SK-N-SH treated with all-trans-retinoic acid at 6 μM for 48 hours (cell line): ENCODE measurements at regions not wholly inside any gene's neighbourhood (a gene's known extent, or its start where the extent isn't known, plus 50 kb on each side); places are given as distances from the start of the nearest gene placed in this dataset.

ENCODE experiments used
- ARNTL ChIP-seq: fragments of 450-650 bp; formaldehyde crosslinking; IDR thresholded peaks from 2 replicates; pipeline ENCODE4 v1.5.0; 2020; ENCODE audit warnings: low read depth, mild to moderate bottlenecking, moderate library complexity, borderline replicate concordance
- BACH2 ChIP-seq: fragments of 250-450 bp; sonication (Bioruptor Pico); IDR thresholded peaks from 2 replicates; pipeline ENCODE4 v1.9.0; 2021; ENCODE audit warnings: mild to moderate bottlenecking, borderline replicate concordance
- CSDC2 ChIP-seq: fragments of 250-450 bp; sonication (Bioruptor Pico); IDR thresholded peaks from 2 replicates; pipeline ENCODE4 v1.5.0; 2020; ENCODE audit warnings: mild to moderate bottlenecking, moderate library complexity
- ESRRG ChIP-seq: fragments of 250-450 bp; sonication (Bioruptor Pico); IDR thresholded peaks from 2 replicates; pipeline ENCODE4 v1.6.1; 2021; ENCODE audit warnings: mild to moderate bottlenecking
- ISL1 ChIP-seq: fragments of 250-450 bp; sonication (Bioruptor Pico); IDR thresholded peaks from 2 replicates; pipeline ENCODE4 v2.1.2; 2022; ENCODE audit warnings: mild to moderate bottlenecking, moderate library complexity
- PPARA ChIP-seq: fragments of 250-450 bp; sonication (Bioruptor Pico); IDR thresholded peaks from 2 replicates; pipeline ENCODE4 v1.5.0; 2020; ENCODE audit warnings: mild to moderate bottlenecking, borderline replicate concordance
- RARB ChIP-seq: fragments of 250-450 bp; sonication (Bioruptor Pico); IDR thresholded peaks from 2 replicates; pipeline ENCODE4 v1.8.0; 2021; ENCODE audit warnings: mild to moderate bottlenecking, moderate library complexity
- SNAI2 ChIP-seq: fragments of 250-450 bp; sonication (Bioruptor Pico); IDR thresholded peaks from 2 replicates; pipeline ENCODE4 v1.5.0; 2020; ENCODE audit warnings: mild to moderate bottlenecking, moderate library complexity
- TOX ChIP-seq: fragments of 250-450 bp; sonication (Bioruptor Pico); IDR thresholded peaks from 2 replicates; pipeline ENCODE4 v1.8.0; 2021; ENCODE audit warnings: mild to moderate bottlenecking, moderate library complexity, borderline replicate concordance
- ZC3H10 ChIP-seq: fragments of 250-450 bp; sonication (Bioruptor Pico); IDR thresholded peaks from 2 replicates; pipeline ENCODE4 v1.5.1; 2021; ENCODE audit warnings: mild to moderate bottlenecking, moderate library complexity
- ZFP3 ChIP-seq: fragments of 250-450 bp; sonication (Bioruptor Pico); IDR thresholded peaks from 2 replicates; pipeline ENCODE4 v1.5.0; 2020; ENCODE audit warnings: mild to moderate bottlenecking, moderate library complexity
- ZFP30 ChIP-seq: fragments of 450-650 bp; formaldehyde crosslinking; IDR thresholded peaks from 2 replicates; pipeline ENCODE4 v1.5.0; 2022; ENCODE audit warnings: mild to moderate bottlenecking, moderate library complexity
- TF ChIP-seq, protein P1 (sequence below): fragments of 250-450 bp; sonication (Bioruptor Pico); IDR thresholded peaks from 2 replicates; pipeline ENCODE4 v1.5.1; 2020; ENCODE audit warnings: low read depth, mild to moderate bottlenecking, moderate library complexity

DNA sequence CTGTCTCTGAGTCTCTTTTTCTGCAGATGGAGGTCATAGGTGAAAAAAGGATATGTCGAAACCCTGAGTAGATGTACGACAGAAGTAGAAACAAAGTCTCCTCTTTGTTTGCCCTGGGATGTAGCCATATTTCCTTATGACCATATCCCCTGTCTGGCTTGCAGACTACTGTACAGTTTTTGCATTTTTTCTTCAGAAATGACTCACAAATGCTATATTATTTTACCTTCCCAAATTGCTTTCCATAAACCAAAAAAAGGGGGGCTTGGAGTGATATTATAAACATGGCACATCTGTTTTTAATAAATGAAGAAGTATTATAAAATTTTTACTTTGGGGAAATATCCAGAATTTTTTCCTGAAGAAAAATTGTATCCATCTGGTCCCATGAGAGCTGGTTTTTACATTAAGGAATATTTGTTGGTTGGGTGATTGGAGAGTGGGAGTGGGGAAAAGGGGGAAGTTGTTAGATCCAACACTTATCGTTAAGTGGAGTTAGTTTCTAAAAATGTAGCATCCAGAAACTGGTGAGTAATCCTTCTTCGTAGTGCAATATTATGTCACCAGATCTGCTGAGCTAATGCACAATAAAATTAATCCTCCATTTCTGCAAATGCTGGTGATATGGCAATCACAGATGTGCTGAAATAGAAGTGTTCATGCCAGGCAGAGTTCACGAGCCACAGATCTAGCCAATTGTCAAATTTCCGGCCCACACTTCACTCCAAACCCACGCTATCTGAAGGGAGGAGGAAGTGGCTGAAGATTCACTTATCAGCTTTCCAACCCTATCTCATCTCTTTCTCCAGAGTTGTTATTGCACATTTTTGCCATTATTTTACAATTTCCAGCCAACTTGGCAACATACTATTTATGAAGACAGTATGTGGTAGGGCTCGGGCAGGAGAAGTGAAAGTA lies 313.6 kb upstream of the ATP11B start:
- no peak for TF ChIP-seq ZC3H10 (CRISPR knock-in tag)
- no peak for TF ChIP-seq BACH2 (CRISPR knock-in tag)
- TF ChIP-seq ESRRG (CRISPR knock-in tag) = no peak
- no peak for TF ChIP-seq ARNTL (CRISPR knock-in tag)
- no peak for TF ChIP-seq PPARA (CRISPR knock-in tag)
- TF ChIP-seq ZFP3 (CRISPR knock-in tag) = no peak
- TF ChIP-seq, protein P1, sequence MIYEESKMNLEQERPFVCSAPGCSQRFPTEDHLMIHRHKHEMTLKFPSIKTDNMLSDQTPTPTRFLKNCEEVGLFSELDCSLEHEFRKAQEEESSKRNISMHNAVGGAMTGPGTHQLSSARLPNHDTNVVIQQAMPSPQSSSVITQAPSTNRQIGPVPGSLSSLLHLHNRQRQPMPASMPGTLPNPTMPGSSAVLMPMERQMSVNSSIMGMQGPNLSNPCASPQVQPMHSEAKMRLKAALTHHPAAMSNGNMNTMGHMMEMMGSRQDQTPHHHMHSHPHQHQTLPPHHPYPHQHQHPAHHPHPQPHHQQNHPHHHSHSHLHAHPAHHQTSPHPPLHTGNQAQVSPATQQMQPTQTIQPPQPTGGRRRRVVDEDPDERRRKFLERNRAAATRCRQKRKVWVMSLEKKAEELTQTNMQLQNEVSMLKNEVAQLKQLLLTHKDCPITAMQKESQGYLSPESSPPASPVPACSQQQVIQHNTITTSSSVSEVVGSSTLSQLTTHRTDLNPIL (CRISPR knock-in tag) = no peak
- no peak for TF ChIP-seq ZFP30 (CRISPR knock-in tag)
- no peak for TF ChIP-seq CSDC2 (CRISPR knock-in tag)
- no peak for TF ChIP-seq ISL1 (CRISPR knock-in tag)
- no peak for TF ChIP-seq RARB (CRISPR knock-in tag)
- TF ChIP-seq SNAI2 (CRISPR knock-in tag) = no peak
- no peak for TF ChIP-seq TOX (CRISPR knock-in tag)
